IMR-90 (cell line): ENCODE measurements at regions not wholly inside any gene's neighbourhood (a gene's known extent, or its start where the extent isn't known, plus 50 kb on each side); places are given as distances from the start of the nearest gene placed in this dataset.

Experiments used
- ATAC-seq: fragments of 200-7000 bp; cut with Tn5 transposase; 2 replicates; pipeline ENCODE4 v1.9.1; 2020; ENCODE audit warnings: low read depth, mild to moderate bottlenecking, moderate library complexity
- BruUV-seq: library from RNA; stranded (reverse); fragments of 400-500 nt; replicated peaks from 2 replicates; lab custom pipeline; 2021; lab: Mats Ljungman, UMichigan
- CTCF ChIA-PET: fragments of 300-600 bp; formaldehyde crosslinking; extraction: SDS; loops from one replicate; lab custom pipeline; 2021; ENCODE audit warnings: antibody characterized with exemption; lab: Yijun Ruan, JAX
- POLR2A ChIA-PET: fragments of 300-600 bp; sonication (Branson Sonifier 250); formaldehyde crosslinking; loops from one replicate; lab custom pipeline; 2022; ENCODE audit warnings: antibody characterized with exemption; ENCODE audit not compliant: unreplicated experiment; lab: Charles Lee
- DNase-seq: peaks from one replicate; pipeline ENCODE4 v3.0.0; 2013
- H2AFZ ChIP-seq: replicated peaks from 2 replicates; pipeline ENCODE3; 2013; ENCODE audit warnings: low read length, mild to moderate bottlenecking; ENCODE audit not compliant: poor library complexity
- H2AK5ac ChIP-seq: 2 replicates; pipeline ENCODE4 v1.6.1; 2013; ENCODE audit warnings: low read depth, low read length, inconsistent platforms
- H2AK9ac ChIP-seq: replicated peaks from 2 replicates; pipeline ENCODE3; 2013; ENCODE audit warnings: mild to moderate bottlenecking, low read depth, low read length, moderate library complexity; ENCODE audit not compliant: poor library complexity
- H2BK120ac ChIP-seq: 2 replicates; pipeline ENCODE4 v1.6.1; 2013; ENCODE audit warnings: low read depth, low read length, inconsistent platforms
- H2BK15ac ChIP-seq: 3 replicates; pipeline ENCODE4 v1.6.1; 2013; ENCODE audit warnings: low read depth, low read length, inconsistent platforms
- H2BK20ac ChIP-seq: 2 replicates; pipeline ENCODE4 v1.6.1; 2013; ENCODE audit warnings: low read depth, mild to moderate bottlenecking, inconsistent platforms, low read length, moderate library complexity
- H2BK5ac ChIP-seq: 2 replicates; pipeline ENCODE4 v1.6.1; 2013; ENCODE audit warnings: mild to moderate bottlenecking, low read depth, low read length, inconsistent platforms; ENCODE audit not compliant: poor library complexity, severe bottlenecking
- H3K14ac ChIP-seq: replicated peaks from 2 replicates; pipeline ENCODE4 v1.6.1; 2013; ENCODE audit warnings: low read depth, low read length, inconsistent platforms
- H3K18ac ChIP-seq: 2 replicates; pipeline ENCODE4 v1.6.1; 2013; ENCODE audit warnings: low read depth, low read length, control low read depth
- H3K23ac ChIP-seq: 2 replicates; pipeline ENCODE4 v1.6.1; 2013; ENCODE audit warnings: low read depth, low read length, inconsistent platforms
- H3K27ac ChIP-seq: 2 replicates; pipeline ENCODE4 v1.5.1; 2013; ENCODE audit warnings: mild to moderate bottlenecking, control low read depth, low read length; ENCODE audit not compliant: insufficient read depth
- H3K27me3 ChIP-seq: 2 replicates; pipeline ENCODE4 v1.6.1; 2013; ENCODE audit warnings: low read length; ENCODE audit not compliant: control insufficient read depth, insufficient read depth
- H3K36me3 ChIP-seq: 2 replicates; pipeline ENCODE4 v1.6.1; 2013; ENCODE audit warnings: low read length, mixed read lengths; ENCODE audit not compliant: control insufficient read depth, insufficient read depth
- H3K4ac ChIP-seq: 2 replicates; pipeline ENCODE4 v1.6.1; 2013; ENCODE audit warnings: low read depth, low read length, inconsistent platforms
- H3K4me1 ChIP-seq: 2 replicates; pipeline ENCODE4 v1.6.1; 2013; ENCODE audit warnings: low read length, mixed read lengths; ENCODE audit not compliant: control insufficient read depth, insufficient read depth
- H3K4me2 ChIP-seq: 2 replicates; pipeline ENCODE4 v1.6.1; 2013; ENCODE audit warnings: low read depth, mild to moderate bottlenecking, control low read depth, low read length, moderate library complexity
- H3K4me3 ChIP-seq: 2 replicates; pipeline ENCODE4 v1.5.1; 2013; ENCODE audit warnings: low read depth, mild to moderate bottlenecking, control low read depth, low read length, moderate library complexity; ENCODE audit not compliant: insufficient read depth
- H3K56ac ChIP-seq: 2 replicates; pipeline ENCODE4 v1.6.1; 2013; ENCODE audit warnings: low read length, inconsistent platforms; ENCODE audit not compliant: insufficient read depth; ENCODE audit errors: extremely low read depth
- H3K79me1 ChIP-seq, 2 experiments: 2 replicates each; pipeline ENCODE4 v1.6.1; 2013; ENCODE audit warnings: low read length in 2 of 2, inconsistent platforms in 1 of 2, low read depth in 1 of 2
- H3K9ac ChIP-seq: 2 replicates; pipeline ENCODE4 v1.6.1; 2013; ENCODE audit warnings: low read depth, low read length, control low read depth
- H3K9me1 ChIP-seq: 2 replicates; pipeline ENCODE4 v1.6.1; 2013; ENCODE audit warnings: low read length, inconsistent platforms; ENCODE audit not compliant: insufficient read depth
- H3K9me3 ChIP-seq: 2 replicates; pipeline ENCODE4 v1.6.1; 2013; ENCODE audit warnings: low read length; ENCODE audit not compliant: control insufficient read depth, insufficient read depth
- H4K20me1 ChIP-seq: 2 replicates; pipeline ENCODE4 v1.6.1; 2013; ENCODE audit warnings: low read length, inconsistent platforms; ENCODE audit not compliant: insufficient read depth
- H4K5ac ChIP-seq: 2 replicates; pipeline ENCODE4 v1.6.1; 2013; ENCODE audit warnings: mild to moderate bottlenecking, low read depth, low read length, control low read depth
- H4K8ac ChIP-seq, 2 experiments: 2 replicates each; pipeline ENCODE4 v1.6.1; 2013; ENCODE audit warnings: low read depth in 2 of 2, low read length in 2 of 2, control low read depth in 1 of 2, inconsistent platforms in 1 of 2
- H4K91ac ChIP-seq: 2 replicates; pipeline ENCODE4 v1.6.1; 2013; ENCODE audit warnings: low read depth, low read length, inconsistent platforms; ENCODE audit not compliant: insufficient read depth
- CHD1 ChIP-seq: IDR thresholded peaks from 2 replicates; pipeline ENCODE4 v1.6.1; 2012; ENCODE audit warnings: low read depth, low read length, improper control_type of control experiment
- CTCF ChIP-seq: conservative IDR thresholded peaks from 2 replicates; pipeline ENCODE4 v1.5.1; 2012; ENCODE audit warnings: mild to moderate bottlenecking, low read depth, low read length, improper control_type of control experiment
- ELK1 ChIP-seq: fragments of 150-350 bp; IDR thresholded peaks from 2 replicates; pipeline ENCODE4 v1.6.1; 2016; ENCODE audit warnings: low read depth, mild to moderate bottlenecking, low read length, moderate library complexity, borderline replicate concordance
- FOS ChIP-seq: fragments of 150-350 bp; IDR thresholded peaks from 2 replicates; pipeline ENCODE4 v1.6.1; 2016; ENCODE audit warnings: low read depth, low read length
- MAFK ChIP-seq: IDR thresholded peaks from 2 replicates; pipeline ENCODE4 v1.6.1; 2012; ENCODE audit warnings: low read depth, low read length, improper control_type of control experiment
- MAZ ChIP-seq: IDR thresholded peaks from 2 replicates; pipeline ENCODE4 v1.6.1; 2012; ENCODE audit warnings: low read depth, mild to moderate bottlenecking, low read length, improper control_type of control experiment, moderate library complexity, borderline replicate concordance
- MXI1 ChIP-seq: IDR thresholded peaks from 2 replicates; pipeline ENCODE4 v1.6.1; 2012; ENCODE audit warnings: low read depth, mild to moderate bottlenecking, low read length, moderate library complexity, borderline replicate concordance
- RAD21 ChIP-seq: IDR thresholded peaks from 2 replicates; pipeline ENCODE4 v1.6.1; 2012; ENCODE audit warnings: low read length, improper control_type of control experiment
- RCOR1 ChIP-seq: IDR thresholded peaks from 2 replicates; pipeline ENCODE4 v1.6.1; 2012; ENCODE audit warnings: mild to moderate bottlenecking, low read length, improper control_type of control experiment; ENCODE audit not compliant: insufficient replicate concordance
- RFX5 ChIP-seq: IDR thresholded peaks from 2 replicates; pipeline ENCODE4 v1.8.0; 2012; ENCODE audit warnings: low read depth, mild to moderate bottlenecking, low read length, moderate library complexity
- SMC3 ChIP-seq: fragments of 150-350 bp; IDR thresholded peaks from 2 replicates; pipeline ENCODE4 v1.6.1; 2016; ENCODE audit warnings: low read depth, mild to moderate bottlenecking, antibody characterized with exemption, low read length, moderate library complexity
- WGBS, 2 experiments: methylation state at CpG; one replicate each; pipeline versions ENCODE4 v1.1.5 to v1.1.7; 2013; ENCODE audit warnings: missing lambda C conversion rate in 2 of 2; ENCODE audit not compliant: insufficient read length in 1 of 2; ENCODE audit errors: extremely low coverage in 2 of 2; 5-methylcytosine and 5-hydroxymethylcytosine counted together
- dilution Hi-C: fragments of 300-500 bp; cut with HindIII; formaldehyde crosslinking; loops from one replicate; pipeline ENCODE4 v1.14.3; 2018; ENCODE audit warnings: low sequenced_read_pairs; ENCODE audit not compliant: unreplicated experiment
- in situ Hi-C: fragments of 300-500 bp; cut with MboI; formaldehyde crosslinking; loops from 3 replicates; pipeline ENCODE4 v1.14.3; 2019; ENCODE audit warnings: low sequenced_read_pairs, inconsistent platforms, mixed read lengths
- intact Hi-C: fragments of 100-400 bp; cut with micrococcal nuclease; formaldehyde crosslinking; loops from 2 replicates; pipeline ENCODE4 v1.10.0; 2022

- no peak overlapping the region for H2AFZ ChIP-seq
- no peak overlapping the region for H3K4ac ChIP-seq
- ChIA-PET POLR2A (no interaction called here), CTCF (interaction anchor here (0.9 kb wide), 1 partner anchor 59 kb away, joined by 3 read pairs; no protein-coding TSS in a partner anchor)
- H3K23ac ChIP-seq: no peak overlapping the region
- no peak overlapping the region for H3K4me2 ChIP-seq
- no peak overlapping the region for H4K91ac ChIP-seq
- no peaks in the 10 kb centered on the region for H3K4me1 ChIP-seq
- TF ChIP-seq RFX5: no peak
- no peak for TF ChIP-seq CHD1
- TF ChIP-seq RCOR1: no peak
- TF ChIP-seq SMC3: no peak
- no peak for TF ChIP-seq MAFK
- no peak for TF ChIP-seq FOS
- TF ChIP-seq CTCF: no peak
- no peak for TF ChIP-seq ELK1
- TF ChIP-seq MAZ: no peak
- no peak for TF ChIP-seq RAD21
- TF ChIP-seq MXI1: no peak
- H3K14ac ChIP-seq: no peak overlapping the region
- no peaks in the 10 kb centered on the region for H4K20me1 ChIP-seq
- DNase-seq (no peak), ATAC-seq (no peak)
- H3K27me3 ChIP-seq: no peaks in the 10 kb centered on the region
- no peak overlapping the region for H3K18ac ChIP-seq
- H3K79me1 ChIP-seq: no peaks in the 10 kb centered on the region
- H2BK20ac ChIP-seq: no peak overlapping the region
- no peak overlapping the region for H4K8ac ChIP-seq
- no peak overlapping the region for H3K9ac ChIP-seq
- no CpG with 5 or more reads among the region's 1 CpG for WGBS, 2 experiments
- H3K27ac ChIP-seq: no peak overlapping the region
- no peaks in the 10 kb centered on the region for H3K9me1 ChIP-seq
- no peak overlapping the region for H2AK5ac ChIP-seq
- no peak overlapping the region for H3K56ac ChIP-seq
- in situ Hi-C loops: no loop called here
- no peak overlapping the region for H2BK5ac ChIP-seq
- H2BK15ac ChIP-seq: no peak overlapping the region
- no peak overlapping the region for H2AK9ac ChIP-seq
- dilution Hi-C loops: no loop called here
- H3K9me3 ChIP-seq: no peaks in the 10 kb centered on the region
- no peaks in the 10 kb centered on the region for H3K36me3 ChIP-seq
- no peak overlapping the region for H3K4me3 ChIP-seq
- no peak overlapping the region for H4K5ac ChIP-seq
- no TSS peak for BruUV-seq
- intact Hi-C loops: loop anchor here (10.0 kb wide), 1 partner anchor 139 kb away; no protein-coding TSS in a partner anchor
- no peak overlapping the region for H2BK120ac ChIP-seq
Observed at GRCh38 chr9:26066237-26066636, 388.0 kb upstream of the TUSC1 start.
